Hepatocyte (in vitro differentiated cells): ENCODE measurements at regions not wholly inside any gene's neighbourhood (a gene's known extent, or its start where the extent isn't known, plus 50 kb on each side); places are given as distances from the start of the nearest gene placed in this dataset.

Source experiments
- CTCF ChIP-seq: fragments of 200-600 bp; sonication (generic); IDR thresholded peaks from 2 replicates; pipeline ENCODE4 v1.5.1; 2016; ENCODE audit warnings: antibody characterized with exemption, mild to moderate bottlenecking; ENCODE audit not compliant: poor library complexity
- EZH2 ChIP-seq: fragments of 200-600 bp; sonication (generic); IDR thresholded peaks from 2 replicates; pipeline ENCODE4 v1.6.1; 2016; ENCODE audit warnings: antibody characterized with exemption, mild to moderate bottlenecking, borderline replicate concordance

- TF ChIP-seq CTCF (no peak), EZH2 (no peak)
Measured at GRCh38 chr1:29640428-29640785, 404.1 kb downstream of the PTPRU start.
